HEK293 (cell line): ENCODE measurements at regions not wholly inside any gene's neighbourhood (a gene's known extent, or its start where the extent isn't known, plus 50 kb on each side); places are given as distances from the start of the nearest gene placed in this dataset.

Experiments
- HOXA7 ChIP-seq: sonication (generic); formaldehyde crosslinking; IDR thresholded peaks from 2 replicates; pipeline ENCODE4 v1.8.1; 2022; ENCODE audit warnings: missing genetic modification reagents, borderline replicate concordance
- KLF7 ChIP-seq: fragments of 450-650 bp; formaldehyde crosslinking; IDR thresholded peaks from 2 replicates; pipeline ENCODE4 v1.5.1; 2016; ENCODE audit warnings: missing biosample characterization, missing genetic modification characterization, borderline replicate concordance
- SETDB1 ChIP-seq: IDR thresholded peaks from one replicate; pipeline ENCODE4 v1.6.1; 2017; ENCODE audit warnings: mild to moderate bottlenecking, low read length, moderate library complexity, mixed read lengths; ENCODE audit not compliant: insufficient read length
- TRIM28 ChIP-seq: IDR thresholded peaks from 2 replicates; pipeline ENCODE4 v1.6.1; 2011; ENCODE audit warnings: low read length, control low read depth, borderline replicate concordance
- ZBTB20 ChIP-seq: fragments of 450-650 bp; formaldehyde crosslinking; IDR thresholded peaks from 2 replicates; pipeline ENCODE4 v1.5.1; 2016; ENCODE audit warnings: missing biosample characterization, missing genetic modification characterization
- ZNF146 ChIP-seq: fragments of 450-650 bp; formaldehyde crosslinking; IDR thresholded peaks from 2 replicates; pipeline ENCODE4 v1.5.1; 2016; ENCODE audit warnings: missing biosample characterization, missing genetic modification characterization
- ZNF16 ChIP-seq: fragments of 450-650 bp; formaldehyde crosslinking; IDR thresholded peaks from 2 replicates; pipeline ENCODE4 v1.5.1; 2016; ENCODE audit warnings: low read depth, missing biosample characterization, missing genetic modification characterization
- ZNF311 ChIP-seq: fragments of 450-650 bp; formaldehyde crosslinking; IDR thresholded peaks from 2 replicates; pipeline ENCODE4 v1.5.1; 2017; ENCODE audit warnings: missing biosample characterization, missing genetic modification characterization, borderline replicate concordance
- ZNF341 ChIP-seq: fragments of 450-650 bp; formaldehyde crosslinking; IDR thresholded peaks from 2 replicates; pipeline ENCODE4; 2016; ENCODE audit warnings: low read depth, missing biosample characterization, missing genetic modification characterization
- ZNF404 ChIP-seq: fragments of 450-650 bp; formaldehyde crosslinking; IDR thresholded peaks from 2 replicates; pipeline ENCODE4 v1.5.1; 2017; ENCODE audit warnings: missing biosample characterization, missing genetic modification characterization
- ZNF416 ChIP-seq: fragments of 450-650 bp; formaldehyde crosslinking; IDR thresholded peaks from 2 replicates; pipeline ENCODE4 v1.5.1; 2016; ENCODE audit warnings: missing biosample characterization, missing genetic modification characterization
- ZNF501 ChIP-seq: fragments of 450-650 bp; formaldehyde crosslinking; IDR thresholded peaks from 2 replicates; pipeline ENCODE4 v1.5.1; 2016; ENCODE audit warnings: missing biosample characterization, missing genetic modification characterization
- ZNF510 ChIP-seq: fragments of 450-650 bp; formaldehyde crosslinking; IDR thresholded peaks from 2 replicates; pipeline ENCODE4 v1.5.1; 2018; ENCODE audit warnings: mild to moderate bottlenecking, missing genetic modification characterization, missing biosample characterization; ENCODE audit not compliant: insufficient replicate concordance
- ZNF558 ChIP-seq: fragments of 450-650 bp; formaldehyde crosslinking; IDR thresholded peaks from 2 replicates; pipeline ENCODE4 v1.5.1; 2016; ENCODE audit warnings: missing biosample characterization, missing genetic modification characterization
- ZNF561 ChIP-seq: fragments of 450-650 bp; IDR thresholded peaks from 2 replicates; pipeline ENCODE4 v1.5.1; 2018; ENCODE audit warnings: missing biosample characterization, missing genetic modification characterization, borderline replicate concordance
- ZNF654 ChIP-seq: fragments of 450-650 bp; formaldehyde crosslinking; IDR thresholded peaks from 2 replicates; pipeline ENCODE4 v1.5.1; 2016; ENCODE audit warnings: low read depth, missing biosample characterization, missing genetic modification characterization
- ZNF843 ChIP-seq: fragments of 450-650 bp; formaldehyde crosslinking; IDR thresholded peaks from 2 replicates; pipeline ENCODE4 v1.5.1; 2016; ENCODE audit warnings: missing biosample characterization, missing genetic modification characterization
- ZSCAN23 ChIP-seq: fragments of 450-650 bp; formaldehyde crosslinking; IDR thresholded peaks from 2 replicates; pipeline ENCODE4 v1.5.1; 2016; ENCODE audit warnings: missing biosample characterization, missing genetic modification characterization
- TF ChIP-seq, protein P1 (sequence below): fragments of 450-650 bp; formaldehyde crosslinking; conservative IDR thresholded peaks from 2 replicates; pipeline ENCODE4 v1.5.1; 2016; ENCODE audit warnings: low read depth, missing biosample characterization, missing genetic modification characterization
- TF ChIP-seq, protein P2 (sequence below): fragments of 450-650 bp; formaldehyde crosslinking; IDR thresholded peaks from 2 replicates; pipeline ENCODE4 v1.5.1; 2016; ENCODE audit warnings: missing biosample characterization, missing genetic modification characterization
- TF ChIP-seq, protein P3 (sequence below): fragments of 450-650 bp; formaldehyde crosslinking; IDR thresholded peaks from 2 replicates; pipeline ENCODE4 v1.5.1; 2016; ENCODE audit warnings: missing biosample characterization, missing genetic modification characterization
- TF ChIP-seq, protein P4 (sequence below): fragments of 450-650 bp; formaldehyde crosslinking; IDR thresholded peaks from 2 replicates; pipeline ENCODE4 v1.5.1; 2017; ENCODE audit warnings: missing biosample characterization, missing genetic modification characterization
- TF ChIP-seq, protein P5 (sequence below): fragments of 450-650 bp; formaldehyde crosslinking; IDR thresholded peaks from 2 replicates; pipeline ENCODE4 v1.5.1; 2016; ENCODE audit warnings: missing biosample characterization, missing genetic modification characterization, borderline replicate concordance

DNA sequence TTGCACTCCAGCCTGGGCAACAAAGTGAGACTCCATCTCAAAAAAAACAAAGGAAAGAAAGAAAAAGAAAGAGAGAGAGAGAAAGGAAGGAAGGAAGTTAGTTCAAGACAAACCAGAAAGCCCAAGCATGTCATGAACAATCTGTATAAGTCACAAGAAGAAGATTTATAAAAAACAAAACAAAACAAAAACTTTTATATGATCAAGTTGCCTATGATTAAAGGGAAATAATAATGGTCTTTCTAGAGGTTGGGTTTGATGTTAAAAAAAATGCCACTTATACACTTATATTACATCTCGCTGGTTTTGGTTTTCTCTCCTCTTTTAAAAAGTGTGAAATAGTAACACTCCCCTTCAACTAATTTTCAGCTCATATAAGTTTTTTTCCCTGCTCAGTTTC is 146.2 kb upstream of the CARMIL1 start (continued):
- TF ChIP-seq, protein P1, sequence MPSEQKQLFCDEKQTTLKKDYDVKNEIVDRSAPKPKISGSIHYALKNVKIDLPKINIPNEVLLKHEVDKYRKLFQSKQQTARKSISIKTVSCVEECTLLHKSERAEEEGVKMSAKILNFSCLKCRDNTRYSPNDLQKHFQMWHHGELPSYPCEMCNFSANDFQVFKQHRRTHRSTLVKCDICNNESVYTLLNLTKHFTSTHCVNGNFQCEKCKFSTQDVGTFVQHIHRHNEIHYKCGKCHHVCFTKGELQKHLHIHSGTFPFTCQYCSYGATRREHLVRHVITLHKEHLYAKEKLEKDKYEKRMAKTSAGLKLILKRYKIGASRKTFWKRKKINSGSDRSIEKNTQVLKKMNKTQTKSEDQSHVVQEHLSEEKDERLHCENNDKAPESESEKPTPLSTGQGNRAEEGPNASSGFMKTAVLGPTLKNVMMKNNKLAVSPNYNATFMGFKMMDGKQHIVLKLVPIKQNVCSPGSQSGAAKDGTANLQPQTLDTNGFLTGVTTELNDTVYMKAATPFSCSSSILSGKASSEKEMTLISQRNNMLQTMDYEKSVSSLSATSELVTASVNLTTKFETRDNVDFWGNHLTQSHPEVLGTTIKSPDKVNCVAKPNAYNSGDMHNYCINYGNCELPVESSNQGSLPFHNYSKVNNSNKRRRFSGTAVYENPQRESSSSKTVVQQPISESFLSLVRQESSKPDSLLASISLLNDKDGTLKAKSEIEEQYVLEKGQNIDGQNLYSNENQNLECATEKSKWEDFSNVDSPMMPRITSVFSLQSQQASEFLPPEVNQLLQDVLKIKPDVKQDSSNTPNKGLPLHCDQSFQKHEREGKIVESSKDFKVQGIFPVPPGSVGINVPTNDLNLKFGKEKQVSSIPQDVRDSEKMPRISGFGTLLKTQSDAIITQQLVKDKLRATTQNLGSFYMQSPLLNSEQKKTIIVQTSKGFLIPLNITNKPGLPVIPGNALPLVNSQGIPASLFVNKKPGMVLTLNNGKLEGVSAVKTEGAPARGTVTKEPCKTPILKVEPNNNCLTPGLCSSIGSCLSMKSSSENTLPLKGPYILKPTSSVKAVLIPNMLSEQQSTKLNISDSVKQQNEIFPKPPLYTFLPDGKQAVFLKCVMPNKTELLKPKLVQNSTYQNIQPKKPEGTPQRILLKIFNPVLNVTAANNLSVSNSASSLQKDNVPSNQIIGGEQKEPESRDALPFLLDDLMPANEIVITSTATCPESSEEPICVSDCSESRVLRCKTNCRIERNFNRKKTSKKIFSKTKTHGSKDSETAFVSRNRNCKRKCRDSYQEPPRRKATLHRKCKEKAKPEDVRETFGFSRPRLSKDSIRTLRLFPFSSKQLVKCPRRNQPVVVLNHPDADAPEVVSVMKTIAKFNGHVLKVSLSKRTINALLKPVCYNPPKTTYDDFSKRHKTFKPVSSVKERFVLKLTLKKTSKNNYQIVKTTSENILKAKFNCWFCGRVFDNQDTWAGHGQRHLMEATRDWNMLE (tag by site-specific recombination): peak; percentile 53
- TF ChIP-seq ZNF501 (no peak), ZNF510 (tag by site-specific recombination) (peak; percentile 34), ZNF558 (tag by site-specific recombination) (0 out of 2 replicates have a peak, but pooled peaks have one; percentile 13), TRIM28 (peak; percentile 66), ZNF404 (tag by site-specific recombination) (no peak), ZNF654 (no peak), ZNF341 (no peak), ZNF561 (tag by site-specific recombination) (no peak), ZNF416 (tag by site-specific recombination) (no peak), HOXA7 (CRISPR knock-in tag) (no peak), ZBTB20 (tag by site-specific recombination) (no peak), ZNF843 (no peak), ZNF311 (tag by site-specific recombination) (no peak), ZSCAN23 (no peak), KLF7 (tag by site-specific recombination) (no peak), SETDB1 (peak; percentile 96), ZNF16 (tag by site-specific recombination) (no peak), ZNF146 (tag by site-specific recombination) (no peak)
- TF ChIP-seq, protein P2, sequence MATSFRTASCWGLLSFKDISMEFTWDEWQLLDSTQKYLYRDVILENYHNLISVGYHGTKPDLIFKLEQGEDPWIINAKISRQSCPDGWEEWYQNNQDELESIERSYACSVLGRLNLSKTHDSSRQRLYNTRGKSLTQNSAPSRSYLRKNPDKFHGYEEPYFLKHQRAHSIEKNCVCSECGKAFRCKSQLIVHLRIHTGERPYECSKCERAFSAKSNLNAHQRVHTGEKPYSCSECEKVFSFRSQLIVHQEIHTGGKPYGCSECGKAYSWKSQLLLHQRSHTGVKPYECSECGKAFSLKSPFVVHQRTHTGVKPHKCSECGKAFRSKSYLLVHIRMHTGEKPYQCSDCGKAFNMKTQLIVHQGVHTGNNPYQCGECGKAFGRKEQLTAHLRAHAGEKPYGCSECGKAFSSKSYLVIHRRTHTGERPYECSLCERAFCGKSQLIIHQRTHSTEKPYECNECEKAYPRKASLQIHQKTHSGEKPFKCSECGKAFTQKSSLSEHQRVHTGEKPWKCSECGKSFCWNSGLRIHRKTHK (tag by site-specific recombination): peak; percentile 16; the same call in 1 of the 2 replicates
- TF ChIP-seq, protein P3, sequence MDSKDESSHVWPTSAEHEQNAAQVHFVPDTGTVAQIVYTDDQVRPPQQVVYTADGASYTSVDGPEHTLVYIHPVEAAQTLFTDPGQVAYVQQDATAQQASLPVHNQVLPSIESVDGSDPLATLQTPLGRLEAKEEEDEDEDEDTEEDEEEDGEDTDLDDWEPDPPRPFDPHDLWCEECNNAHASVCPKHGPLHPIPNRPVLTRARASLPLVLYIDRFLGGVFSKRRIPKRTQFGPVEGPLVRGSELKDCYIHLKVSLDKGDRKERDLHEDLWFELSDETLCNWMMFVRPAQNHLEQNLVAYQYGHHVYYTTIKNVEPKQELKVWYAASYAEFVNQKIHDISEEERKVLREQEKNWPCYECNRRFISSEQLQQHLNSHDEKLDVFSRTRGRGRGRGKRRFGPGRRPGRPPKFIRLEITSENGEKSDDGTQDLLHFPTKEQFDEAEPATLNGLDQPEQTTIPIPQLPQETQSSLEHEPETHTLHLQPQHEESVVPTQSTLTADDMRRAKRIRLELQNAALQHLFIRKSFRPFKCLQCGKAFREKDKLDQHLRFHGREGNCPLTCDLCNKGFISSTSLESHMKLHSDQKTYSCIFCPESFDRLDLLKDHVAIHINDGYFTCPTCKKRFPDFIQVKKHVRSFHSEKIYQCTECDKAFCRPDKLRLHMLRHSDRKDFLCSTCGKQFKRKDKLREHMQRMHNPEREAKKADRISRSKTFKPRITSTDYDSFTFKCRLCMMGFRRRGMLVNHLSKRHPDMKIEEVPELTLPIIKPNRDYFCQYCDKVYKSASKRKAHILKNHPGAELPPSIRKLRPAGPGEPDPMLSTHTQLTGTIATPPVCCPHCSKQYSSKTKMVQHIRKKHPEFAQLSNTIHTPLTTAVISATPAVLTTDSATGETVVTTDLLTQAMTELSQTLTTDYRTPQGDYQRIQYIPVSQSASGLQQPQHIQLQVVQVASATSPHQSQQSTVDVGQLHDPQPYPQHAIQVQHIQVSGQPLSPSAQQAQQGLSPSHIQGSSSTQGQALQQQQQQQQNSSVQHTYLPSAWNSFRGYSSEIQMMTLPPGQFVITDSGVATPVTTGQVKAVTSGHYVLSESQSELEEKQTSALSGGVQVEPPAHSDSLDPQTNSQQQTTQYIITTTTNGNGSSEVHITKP: no peak
- TF ChIP-seq, protein P4, sequence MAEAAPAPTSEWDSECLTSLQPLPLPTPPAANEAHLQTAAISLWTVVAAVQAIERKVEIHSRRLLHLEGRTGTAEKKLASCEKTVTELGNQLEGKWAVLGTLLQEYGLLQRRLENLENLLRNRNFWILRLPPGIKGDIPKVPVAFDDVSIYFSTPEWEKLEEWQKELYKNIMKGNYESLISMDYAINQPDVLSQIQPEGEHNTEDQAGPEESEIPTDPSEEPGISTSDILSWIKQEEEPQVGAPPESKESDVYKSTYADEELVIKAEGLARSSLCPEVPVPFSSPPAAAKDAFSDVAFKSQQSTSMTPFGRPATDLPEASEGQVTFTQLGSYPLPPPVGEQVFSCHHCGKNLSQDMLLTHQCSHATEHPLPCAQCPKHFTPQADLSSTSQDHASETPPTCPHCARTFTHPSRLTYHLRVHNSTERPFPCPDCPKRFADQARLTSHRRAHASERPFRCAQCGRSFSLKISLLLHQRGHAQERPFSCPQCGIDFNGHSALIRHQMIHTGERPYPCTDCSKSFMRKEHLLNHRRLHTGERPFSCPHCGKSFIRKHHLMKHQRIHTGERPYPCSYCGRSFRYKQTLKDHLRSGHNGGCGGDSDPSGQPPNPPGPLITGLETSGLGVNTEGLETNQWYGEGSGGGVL (tag by site-specific recombination): no peak
- TF ChIP-seq, protein P5, sequence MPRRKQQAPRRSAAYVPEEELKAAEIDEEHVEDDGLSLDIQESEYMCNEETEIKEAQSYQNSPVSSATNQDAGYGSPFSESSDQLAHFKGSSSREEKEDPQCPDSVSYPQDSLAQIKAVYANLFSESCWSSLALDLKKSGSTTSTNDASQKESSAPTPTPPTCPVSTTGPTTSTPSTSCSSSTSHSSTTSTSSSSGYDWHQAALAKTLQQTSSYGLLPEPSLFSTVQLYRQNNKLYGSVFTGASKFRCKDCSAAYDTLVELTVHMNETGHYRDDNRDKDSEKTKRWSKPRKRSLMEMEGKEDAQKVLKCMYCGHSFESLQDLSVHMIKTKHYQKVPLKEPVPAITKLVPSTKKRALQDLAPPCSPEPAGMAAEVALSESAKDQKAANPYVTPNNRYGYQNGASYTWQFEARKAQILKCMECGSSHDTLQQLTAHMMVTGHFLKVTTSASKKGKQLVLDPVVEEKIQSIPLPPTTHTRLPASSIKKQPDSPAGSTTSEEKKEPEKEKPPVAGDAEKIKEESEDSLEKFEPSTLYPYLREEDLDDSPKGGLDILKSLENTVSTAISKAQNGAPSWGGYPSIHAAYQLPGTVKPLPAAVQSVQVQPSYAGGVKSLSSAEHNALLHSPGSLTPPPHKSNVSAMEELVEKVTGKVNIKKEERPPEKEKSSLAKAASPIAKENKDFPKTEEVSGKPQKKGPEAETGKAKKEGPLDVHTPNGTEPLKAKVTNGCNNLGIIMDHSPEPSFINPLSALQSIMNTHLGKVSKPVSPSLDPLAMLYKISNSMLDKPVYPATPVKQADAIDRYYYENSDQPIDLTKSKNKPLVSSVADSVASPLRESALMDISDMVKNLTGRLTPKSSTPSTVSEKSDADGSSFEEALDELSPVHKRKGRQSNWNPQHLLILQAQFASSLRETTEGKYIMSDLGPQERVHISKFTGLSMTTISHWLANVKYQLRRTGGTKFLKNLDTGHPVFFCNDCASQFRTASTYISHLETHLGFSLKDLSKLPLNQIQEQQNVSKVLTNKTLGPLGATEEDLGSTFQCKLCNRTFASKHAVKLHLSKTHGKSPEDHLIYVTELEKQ (tag by site-specific recombination): no peak
